H1 (cell line): ENCODE measurements at regions not wholly inside any gene's neighbourhood (a gene's known extent, or its start where the extent isn't known, plus 50 kb on each side); places are given as distances from the start of the nearest gene placed in this dataset.
"Not testable (repeated sequence)": the region's sequence is repeated elsewhere in the genome, so short reads cannot be mapped to it uniquely, and the experiment has no call there.

ENCODE experiments used
- CTCF ChIA-PET: fragments of 300-600 bp; sonication (Branson Sonifier 250); formaldehyde crosslinking; loops from one replicate; lab custom pipeline; 2021; ENCODE audit not compliant: partially characterized antibody; lab: Charles Lee
- POLR2A ChIA-PET: fragments of 300-600 bp; sonication (Branson Sonifier 250); formaldehyde crosslinking; loops from one replicate; lab custom pipeline; 2021; ENCODE audit warnings: inconsistent platforms; ENCODE audit not compliant: partially characterized antibody; lab: Charles Lee
- DNase-seq, 2 experiments: peaks; one replicate each; pipeline versions ENCODE4 v3.0.0 to v3.0.0-alpha.2; 2010 to 2022; ENCODE audit warnings: low spot score in 2 of 2, low read depth in 1 of 2, mixed read lengths in 1 of 2
- FAIRE-seq: peaks from 2 replicates; lab custom pipeline; 2011; peaks lifted over from hg19 to GRCh38; lab: Jason Lieb, UNC
- H2AFZ ChIP-seq: 2 replicates; pipeline ENCODE4 v1.8.1; 2012; ENCODE audit warnings: low read length, inconsistent platforms
- H2AK5ac ChIP-seq: 2 replicates; pipeline ENCODE4 v1.6.1; 2013; ENCODE audit warnings: low read depth, low read length
- H2BK120ac ChIP-seq: replicated peaks from 2 replicates; pipeline ENCODE3; 2013; ENCODE audit warnings: low read depth, low read length, inconsistent platforms
- H2BK12ac ChIP-seq: 2 replicates; pipeline ENCODE4 v1.6.1; 2013; ENCODE audit warnings: low read depth, low read length
- H2BK15ac ChIP-seq: 2 replicates; pipeline ENCODE4 v1.6.1; 2013; ENCODE audit warnings: low read length
- H2BK20ac ChIP-seq: 2 replicates; pipeline ENCODE4 v1.6.1; 2013; ENCODE audit warnings: low read length
- H2BK5ac ChIP-seq: 2 replicates; pipeline ENCODE4 v1.6.1; 2013; ENCODE audit warnings: low read depth, low read length
- H3K14ac ChIP-seq: 2 replicates; pipeline ENCODE4 v1.6.1; 2013; ENCODE audit warnings: inconsistent platforms; ENCODE audit not compliant: insufficient read length
- H3K18ac ChIP-seq: 2 replicates; pipeline ENCODE4 v1.6.1; 2013; ENCODE audit warnings: low read length; ENCODE audit errors: extremely low read depth
- H3K23ac ChIP-seq: 2 replicates; pipeline ENCODE4 v1.6.1; 2013; ENCODE audit warnings: inconsistent platforms; ENCODE audit not compliant: insufficient read length
- H3K23me2 ChIP-seq: 2 replicates; pipeline ENCODE4 v1.6.1; 2013; ENCODE audit warnings: low read depth, low read length
- H3K27ac ChIP-seq: 2 replicates; pipeline ENCODE4 v1.6.1; 2011; ENCODE audit warnings: low read depth, low read length, inconsistent platforms
- H3K27me3 ChIP-seq, 4 experiments: replicated peaks in 1 of 4; 1 replicate in 1 of 4; 2 replicates in 3 of 4; pipeline versions ENCODE4 v1.6.1 to v1.8.1; 2011 to 2013; ENCODE audit warnings: low read length in 3 of 4, mild to moderate bottlenecking in 3 of 4, inconsistent platforms in 2 of 4, mixed read lengths in 2 of 4, moderate library complexity in 1 of 4; ENCODE audit not compliant: control insufficient read depth in 3 of 4, insufficient read depth in 3 of 4; ENCODE audit errors: extremely low read depth in 1 of 4
- H3K36me3 ChIP-seq, 4 experiments: 2 replicates each; pipeline versions ENCODE4 v1.6.1 to v1.8.1; 2011 to 2013; ENCODE audit warnings: mild to moderate bottlenecking in 4 of 4, low read length in 3 of 4, moderate library complexity in 2 of 4, control low read depth in 1 of 4, inconsistent platforms in 1 of 4; ENCODE audit not compliant: insufficient read depth in 4 of 4, control insufficient read depth in 2 of 4
- H3K4ac ChIP-seq: replicated peaks from 2 replicates; pipeline ENCODE3; 2013; ENCODE audit warnings: low read length, low read depth, mixed read lengths, inconsistent platforms; ENCODE audit not compliant: insufficient read length
- H3K4me1 ChIP-seq, 4 experiments: replicated peaks in 1 of 4; 1 replicate in 1 of 4; 2 replicates in 3 of 4; pipeline versions ENCODE4 v1.6.1 to v1.8.1; 2011 to 2013; ENCODE audit warnings: low read length in 3 of 4, inconsistent platforms in 2 of 4, mixed read lengths in 1 of 4; ENCODE audit not compliant: insufficient read depth in 4 of 4, control insufficient read depth in 3 of 4
- H3K4me2 ChIP-seq, 2 experiments: 2 replicates each; pipeline versions ENCODE4 v1.6.1 to v1.8.1; 2011 to 2013; ENCODE audit warnings: low read depth in 2 of 2, low read length in 2 of 2, control low read depth in 1 of 2, inconsistent platforms in 1 of 2, mild to moderate bottlenecking in 1 of 2; ENCODE audit not compliant: insufficient read depth in 1 of 2
- H3K4me3 ChIP-seq, 4 experiments: fragments of 200-600, 300-600 bp in 1 of 4; sonication (generic), shearing (Covaris generic), sonication (Bioruptor Twin) in 1 of 4; 2 replicates each; pipeline versions ENCODE4 v1.5.1 to v1.8.1; 2011 to 2016; ENCODE audit warnings: low read length in 4 of 4, low read depth in 3 of 4, control low read depth in 2 of 4, inconsistent platforms in 2 of 4, mild to moderate bottlenecking in 2 of 4, mixed read lengths in 1 of 4, moderate library complexity in 1 of 4; ENCODE audit not compliant: insufficient read depth in 2 of 4; ENCODE audit errors: extremely low read depth in 1 of 4
- H3K56ac ChIP-seq: replicated peaks from 2 replicates; pipeline ENCODE3; 2013; ENCODE audit warnings: low read depth, mild to moderate bottlenecking, mixed read lengths, low read length, inconsistent platforms; ENCODE audit not compliant: insufficient read length
- H3K79me1 ChIP-seq: 2 replicates; pipeline ENCODE4 v1.6.1; 2013; ENCODE audit warnings: low read depth, low read length, control low read depth
- H3K79me2 ChIP-seq, 2 experiments: 2 replicates each; pipeline versions ENCODE4 v1.6.1 to v1.8.1; 2012 to 2013; ENCODE audit warnings: low read length in 2 of 2, mild to moderate bottlenecking in 2 of 2, inconsistent platforms in 1 of 2; ENCODE audit not compliant: insufficient read depth in 2 of 2, control insufficient read depth in 1 of 2
- H3K9ac ChIP-seq, 4 experiments: replicated peaks in 1 of 4; 1 replicate in 1 of 4; 2 replicates in 3 of 4; pipeline versions ENCODE4 v1.6.1 to v1.8.1; 2011 to 2013; ENCODE audit warnings: low read depth in 3 of 4, low read length in 3 of 4, control low read depth in 2 of 4, mild to moderate bottlenecking in 2 of 4, moderate library complexity in 2 of 4, inconsistent platforms in 1 of 4; ENCODE audit errors: extremely low read depth in 1 of 4
- H3K9me3 ChIP-seq, 2 experiments: 2 replicates each; pipeline versions ENCODE4 v1.6.1 to v1.8.1; 2012 to 2013; ENCODE audit warnings: mild to moderate bottlenecking in 2 of 2, moderate library complexity in 2 of 2, control low read depth in 1 of 2, inconsistent platforms in 1 of 2, low read depth in 1 of 2, low read length in 1 of 2, mixed read lengths in 1 of 2; ENCODE audit not compliant: insufficient read depth in 2 of 2
- H4K20me1 ChIP-seq, 2 experiments: replicated peaks in 1 of 2; 2 replicates each; pipeline versions ENCODE3 to v1.8.1; 2011 to 2013; ENCODE audit warnings: inconsistent platforms in 2 of 2, low read length in 2 of 2, mild to moderate bottlenecking in 1 of 2; ENCODE audit not compliant: insufficient read depth in 2 of 2, control insufficient read depth in 1 of 2
- H4K5ac ChIP-seq: 2 replicates; pipeline ENCODE4 v1.6.1; 2013; ENCODE audit warnings: low read length, low read depth, mixed read lengths, inconsistent platforms; ENCODE audit not compliant: insufficient read length
- H4K8ac ChIP-seq: 2 replicates; pipeline ENCODE4 v1.8.0; 2013; ENCODE audit warnings: mild to moderate bottlenecking, moderate library complexity, low read length, inconsistent platforms; ENCODE audit not compliant: insufficient read depth; ENCODE audit errors: extremely low read depth
- H4K91ac ChIP-seq: replicated peaks from 2 replicates; pipeline ENCODE3; 2013; ENCODE audit warnings: low read length, mixed read lengths, inconsistent platforms; ENCODE audit not compliant: insufficient read length
- RBBP5 ChIP-seq: IDR thresholded peaks from 2 replicates; pipeline ENCODE4 v1.7.1; 2012; ENCODE audit warnings: low read depth, mild to moderate bottlenecking, inconsistent platforms, low read length, moderate library complexity, borderline replicate concordance
- SAP30 ChIP-seq: fragments of 300-600 bp; sonication (generic); IDR thresholded peaks from 2 replicates; pipeline ENCODE4 v1.7.1; 2012; ENCODE audit warnings: low read length, moderate library complexity, mild to moderate bottlenecking, inconsistent platforms; ENCODE audit not compliant: insufficient read depth, insufficient replicate concordance
- WGBS, 2 experiments: shearing (Covaris generic) in 1 of 2; methylation state at CpG; one replicate each; pipeline versions ENCODE4 v1.1.6 to v1.1.7; 2013 to 2015; ENCODE audit warnings: low lambda C conversion rate in 2 of 2, mixed read lengths in 2 of 2, inconsistent platforms in 1 of 2, low coverage in 1 of 2, missing lambda C conversion rate in 1 of 2; ENCODE audit not compliant: insufficient replicate concordance in 2 of 2, insufficient coverage in 1 of 2, insufficient read length in 1 of 2; ENCODE audit errors: extremely low coverage in 1 of 2, missing lambda C conversion rate in 1 of 2; 5-methylcytosine and 5-hydroxymethylcytosine counted together

GRCh38 chr12:105477873-105478272, 147.4 kb downstream of the C12orf75 start (continued):
- no peak for TF ChIP-seq SAP30
- TF ChIP-seq RBBP5 = no peak

GRCh38 chr12:105478788-105479187, 148.3 kb downstream of the C12orf75 start:
- not testable (repeated sequence) for FAIRE-seq, H3K4ac ChIP-seq, H3K9me3 ChIP-seq, H3K36me3 ChIP-seq, H2AK5ac ChIP-seq, H3K9ac ChIP-seq, H2BK12ac ChIP-seq, H2BK15ac ChIP-seq, H2BK5ac ChIP-seq, H4K20me1 ChIP-seq, H3K79me2 ChIP-seq, H2BK20ac ChIP-seq, H3K56ac ChIP-seq, H3K27ac ChIP-seq, H4K5ac ChIP-seq, H3K4me3 ChIP-seq, H4K91ac ChIP-seq, H3K27me3 ChIP-seq, H2AFZ ChIP-seq, H3K18ac ChIP-seq, H4K8ac ChIP-seq, H3K4me1 ChIP-seq, H3K14ac ChIP-seq, H2BK120ac ChIP-seq, DNase-seq, H3K23ac ChIP-seq, H3K23me2 ChIP-seq, H3K4me2 ChIP-seq, H3K79me1 ChIP-seq
- ChIA-PET CTCF (interaction anchor here (0.6 to 1.2 kb wide), 2 partner anchors 227 to 281 kb away, joined by 3 read pairs; no protein-coding TSS in a partner anchor), POLR2A (interaction anchor here (1.3 kb wide), 1 partner anchor 657 kb away, joined by 3 read pairs; no protein-coding TSS in a partner anchor)
- 76% methylated on average over 8 of the region's 9 CpGs; no CpG with 5 or more reads in 1 of the 2 experiments for WGBS, 2 experiments
